ENCODE measurements at regions not wholly inside any gene's neighbourhood (a gene's known extent, or its start where the extent isn't known, plus 50 kb on each side); places are given as distances from the start of the nearest gene placed in this dataset.

DNA sequence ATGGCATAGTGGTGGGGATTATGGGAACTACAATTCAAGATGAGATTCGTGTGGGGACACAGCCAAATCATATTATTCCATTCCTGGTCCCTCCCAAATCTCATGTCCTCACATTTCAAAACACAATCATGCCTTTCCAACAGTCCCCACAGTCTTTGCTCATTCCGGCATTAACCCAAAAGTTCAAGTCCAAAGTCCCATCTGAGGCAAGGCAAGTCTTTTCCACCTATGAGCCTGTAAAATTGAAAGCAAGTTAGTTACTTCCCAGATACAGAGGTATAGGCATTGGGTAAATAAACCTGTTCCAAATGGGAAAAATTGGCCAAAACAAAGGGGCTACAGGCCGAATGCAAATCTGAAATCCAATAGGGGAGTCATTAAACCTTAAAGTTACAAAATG is 1063.2 kb downstream of the CDH11 start:
- H3K4me3 ChIP-seq (ENCODE audit: low read depth, low read length), result no peak overlapping the region
- TF ChIP-seq, protein P1, sequence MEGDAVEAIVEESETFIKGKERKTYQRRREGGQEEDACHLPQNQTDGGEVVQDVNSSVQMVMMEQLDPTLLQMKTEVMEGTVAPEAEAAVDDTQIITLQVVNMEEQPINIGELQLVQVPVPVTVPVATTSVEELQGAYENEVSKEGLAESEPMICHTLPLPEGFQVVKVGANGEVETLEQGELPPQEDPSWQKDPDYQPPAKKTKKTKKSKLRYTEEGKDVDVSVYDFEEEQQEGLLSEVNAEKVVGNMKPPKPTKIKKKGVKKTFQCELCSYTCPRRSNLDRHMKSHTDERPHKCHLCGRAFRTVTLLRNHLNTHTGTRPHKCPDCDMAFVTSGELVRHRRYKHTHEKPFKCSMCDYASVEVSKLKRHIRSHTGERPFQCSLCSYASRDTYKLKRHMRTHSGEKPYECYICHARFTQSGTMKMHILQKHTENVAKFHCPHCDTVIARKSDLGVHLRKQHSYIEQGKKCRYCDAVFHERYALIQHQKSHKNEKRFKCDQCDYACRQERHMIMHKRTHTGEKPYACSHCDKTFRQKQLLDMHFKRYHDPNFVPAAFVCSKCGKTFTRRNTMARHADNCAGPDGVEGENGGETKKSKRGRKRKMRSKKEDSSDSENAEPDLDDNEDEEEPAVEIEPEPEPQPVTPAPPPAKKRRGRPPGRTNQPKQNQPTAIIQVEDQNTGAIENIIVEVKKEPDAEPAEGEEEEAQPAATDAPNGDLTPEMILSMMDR (IDR thresholded peaks at IDR 0.05; ENCODE audit: insufficient read depth, low read depth, low read length), result no peak
- DNase-seq (ENCODE audit: low read depth), result no peak

DNA sequence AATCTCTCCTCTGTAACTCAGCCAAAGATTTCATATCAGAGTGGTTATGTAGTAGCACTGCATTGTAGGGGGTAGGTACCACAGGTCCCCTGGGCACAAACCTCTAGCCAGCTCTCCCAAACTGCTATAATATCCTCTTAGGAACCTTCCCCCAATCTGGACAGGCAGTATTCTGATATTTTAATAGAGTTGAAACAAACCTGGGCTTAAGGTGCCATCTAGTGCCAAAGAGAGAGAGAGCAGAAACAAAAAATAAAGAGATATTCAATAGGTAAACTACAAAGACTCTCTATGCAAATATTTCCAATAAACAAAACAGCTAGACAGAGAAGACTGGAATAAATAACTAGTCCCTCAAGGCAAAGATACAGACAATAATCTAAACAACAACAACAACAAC is 1070.0 kb downstream of the CDH11 start:
- TF ChIP-seq, protein P1 (IDR thresholded peaks at IDR 0.05; ENCODE audit: insufficient read depth, low read depth, low read length), result peak; percentile 29
- DNase-seq (ENCODE audit: low read depth), result peak; percentile 6
- H3K4me3 ChIP-seq (ENCODE audit: low read depth, low read length), result no peak overlapping the region

DNA sequence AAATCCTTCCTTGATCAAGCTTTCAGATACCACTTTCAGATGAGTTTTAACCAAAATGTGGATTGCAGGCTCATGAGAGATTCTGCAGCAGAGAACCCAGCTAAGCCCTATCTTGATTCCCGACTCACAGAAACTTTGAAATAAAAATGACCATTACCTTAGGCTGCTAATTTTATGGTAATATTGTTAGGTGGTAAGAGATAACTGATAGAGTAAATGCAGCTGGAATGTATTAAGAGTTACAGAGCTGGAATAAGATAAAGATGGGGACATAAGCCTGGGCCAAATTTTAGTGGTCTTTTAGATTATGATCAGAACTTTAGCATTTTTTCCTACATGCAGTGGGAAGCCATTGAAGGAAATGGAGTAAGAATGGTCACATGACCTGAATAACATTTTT is 1074.0 kb downstream of the CDH11 start:
- DNase-seq (ENCODE audit: low read depth), result no peak
- no peak overlapping the region for H3K4me3 ChIP-seq (ENCODE audit: low read depth, low read length)
- TF ChIP-seq, protein P1 (IDR thresholded peaks at IDR 0.05; ENCODE audit: insufficient read depth, low read depth, low read length), result no peak

DNA sequence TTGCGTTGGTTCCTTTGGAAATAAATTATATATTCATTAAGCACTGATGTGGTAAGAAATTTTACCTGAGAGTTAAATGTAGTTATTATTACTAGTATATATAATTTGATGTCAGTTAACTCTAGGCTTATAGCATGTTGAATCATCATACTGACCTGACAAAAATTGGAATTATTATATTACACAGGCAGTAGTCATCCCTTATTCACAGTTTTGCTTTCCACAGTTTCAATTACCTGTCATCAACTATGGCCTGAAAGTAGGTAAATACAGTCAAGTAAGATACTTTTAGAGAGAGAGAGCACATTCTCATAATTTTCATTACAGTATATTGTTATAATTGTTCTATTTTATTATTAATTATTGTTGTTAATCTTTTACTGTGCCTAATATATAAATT is 1074.7 kb downstream of the CDH11 start:
- TF ChIP-seq, protein P1 (IDR thresholded peaks at IDR 0.05; ENCODE audit: insufficient read depth, low read depth, low read length), result no peak

DNA sequence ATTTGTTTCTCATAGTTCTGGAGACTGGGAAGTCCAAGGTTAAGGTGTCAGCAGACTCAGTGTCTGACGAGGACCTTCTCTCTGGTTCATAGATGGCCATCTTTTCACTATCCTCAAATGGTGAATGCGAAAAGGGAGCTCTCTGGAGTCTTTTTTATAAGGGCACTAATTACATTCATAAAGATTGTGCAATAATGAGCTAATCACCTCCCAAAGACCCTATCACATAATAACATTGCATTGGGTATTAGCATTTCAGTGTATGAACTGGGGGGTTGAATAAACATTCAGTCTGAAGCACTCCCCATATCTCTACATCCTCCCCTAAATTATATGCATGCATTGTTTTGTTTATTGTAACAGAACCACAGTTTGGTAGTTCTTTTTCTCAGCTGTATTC is 1086.5 kb downstream of the CDH11 start:
- TF ChIP-seq, protein P1 (IDR thresholded peaks at IDR 0.05; ENCODE audit: insufficient read depth, low read depth, low read length), result no peak
- no peak for DNase-seq (ENCODE audit: low read depth)

More for the DNA sequence above, 1074.7 kb downstream of the CDH11 start:
- no peak overlapping the region for H3K4me3 ChIP-seq (ENCODE audit: low read depth, low read length)
- no peak for DNase-seq (ENCODE audit: low read depth)

DNA sequence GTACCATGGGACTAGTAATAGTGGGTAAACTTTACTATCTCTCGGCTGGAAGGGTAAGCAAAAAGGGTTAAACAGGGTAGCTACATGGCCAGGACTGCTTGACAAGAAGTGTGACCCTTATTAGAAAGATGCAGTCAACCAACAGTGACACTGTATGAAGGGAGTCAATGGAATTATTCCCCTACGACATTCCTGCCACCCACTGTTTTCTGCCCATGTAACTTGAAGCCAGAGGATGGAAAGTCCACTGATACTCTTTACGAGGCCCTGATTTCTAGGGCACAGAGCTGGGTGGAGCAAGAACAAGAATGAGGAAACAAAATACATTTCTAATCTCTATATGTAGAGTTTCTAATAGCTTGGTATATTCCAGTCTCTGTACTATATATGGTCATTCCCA is 1102.5 kb downstream of the CDH11 start:
- TF ChIP-seq, protein P1 (IDR thresholded peaks at IDR 0.05; ENCODE audit: insufficient read depth, low read depth, low read length), result no peak
- no peak overlapping the region for H3K4me3 ChIP-seq (ENCODE audit: low read depth, low read length)
- no peak for DNase-seq (ENCODE audit: low read depth)

More for the DNA sequence above, 1086.5 kb downstream of the CDH11 start:
- H3K4me3 ChIP-seq (ENCODE audit: low read depth, low read length), result no peak overlapping the region

DNA sequence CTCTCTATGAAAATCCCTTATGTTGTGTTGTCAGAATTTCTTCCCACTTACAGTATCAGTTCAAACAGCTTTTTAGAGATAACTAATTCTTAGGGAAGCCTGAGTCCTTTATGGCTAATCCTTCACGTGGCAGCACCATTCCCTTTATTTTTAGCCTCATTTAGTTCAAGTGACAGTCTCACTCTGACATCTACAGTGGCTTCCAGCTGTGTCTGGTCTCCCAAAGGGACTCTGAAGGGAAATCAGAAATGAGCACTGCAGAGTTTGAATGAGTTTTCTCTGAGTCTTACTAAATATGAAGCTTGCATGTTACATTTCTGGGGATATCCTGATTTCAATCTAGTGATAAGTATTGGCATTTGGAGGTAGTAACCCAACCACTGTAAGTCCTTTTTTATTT is 1104.1 kb downstream of the CDH11 start:
- DNase-seq (ENCODE audit: low read depth), result no peak
- TF ChIP-seq, protein P1 (IDR thresholded peaks at IDR 0.05; ENCODE audit: insufficient read depth, low read depth, low read length), result no peak
- no peak overlapping the region for H3K4me3 ChIP-seq (ENCODE audit: low read depth, low read length)

Measured in fibroblast of villous mesenchyme (primary cell).